WTC11 (cell line): ENCODE measurements at regions not wholly inside any gene's neighbourhood (a gene's known extent, or its start where the extent isn't known, plus 50 kb on each side); places are given as distances from the start of the nearest gene placed in this dataset.

Source experiments
- ATAC-seq: fragments of 200-7000 bp; cut with Tn5 transposase; 2 replicates; pipeline ENCODE4 v1.10.0; 2021; ENCODE audit warnings: mild to moderate bottlenecking, moderate library complexity
- CTCF ChIA-PET: fragments of 300-600 bp; sonication (Branson Sonifier 250); formaldehyde crosslinking; loops from one replicate; lab custom pipeline; 2021; ENCODE audit warnings: antibody characterized with exemption; lab: Charles Lee
- POLR2A ChIA-PET: fragments of 350-600 bp; sonication (Branson Sonifier 250); formaldehyde crosslinking; loops from one replicate; lab custom pipeline; 2021; ENCODE audit warnings: antibody characterized with exemption; lab: Charles Lee
- DNase-seq: peaks from one replicate; pipeline ENCODE4 v3.0.0; 2021; ENCODE audit warnings: low spot score
- H3K27ac Mint-ChIP-seq: 2 replicates; pipeline ENCODE4 v1.8.0; 2021; ENCODE audit warnings: mixed read lengths
- H3K27me3 Mint-ChIP-seq: 2 replicates; pipeline ENCODE4 v1.8.0; 2021; ENCODE audit warnings: low read depth, mild to moderate bottlenecking, moderate library complexity, mixed read lengths
- H3K36me3 Mint-ChIP-seq: 2 replicates; pipeline ENCODE4 v1.8.0; 2021; ENCODE audit warnings: mixed read lengths
- H3K4me1 Mint-ChIP-seq: 2 replicates; pipeline ENCODE4 v1.8.0; 2022; ENCODE audit warnings: mixed read lengths
- H3K4me3 Mint-ChIP-seq: 2 replicates; pipeline ENCODE4 v1.8.0; 2021; ENCODE audit warnings: mild to moderate bottlenecking, moderate library complexity, mixed read lengths
- H3K9me3 Mint-ChIP-seq: 2 replicates; pipeline ENCODE4 v1.8.0; 2021; ENCODE audit warnings: mixed read lengths
- ATF2 ChIP-seq: sonication (generic); formaldehyde crosslinking; IDR thresholded peaks from 2 replicates; pipeline ENCODE4 v1.8.1; 2022; ENCODE audit warnings: low read depth, missing genetic modification reagents, borderline replicate concordance
- CREB1 ChIP-seq: sonication (generic); formaldehyde crosslinking; IDR thresholded peaks from 2 replicates; pipeline ENCODE4 v1.8.0; 2023; ENCODE audit warnings: mild to moderate bottlenecking, missing genetic modification reagents
- CREM ChIP-seq: sonication (generic); formaldehyde crosslinking; IDR thresholded peaks from 2 replicates; pipeline ENCODE4 v1.8.1; 2022; ENCODE audit warnings: mild to moderate bottlenecking, missing genetic modification reagents, moderate library complexity
- E2F5 ChIP-seq: sonication (generic); formaldehyde crosslinking; IDR thresholded peaks from 2 replicates; pipeline ENCODE4 v1.8.1; 2022; ENCODE audit warnings: mild to moderate bottlenecking, moderate library complexity, missing genetic modification reagents
- ESRRA ChIP-seq: sonication (generic); formaldehyde crosslinking; IDR thresholded peaks from 2 replicates; pipeline ENCODE4 v1.8.1; 2022; ENCODE audit warnings: mild to moderate bottlenecking, missing genetic modification reagents, borderline replicate concordance
- FOXK1 ChIP-seq: sonication (generic); formaldehyde crosslinking; IDR thresholded peaks from 2 replicates; pipeline ENCODE4 v1.8.0; 2022; ENCODE audit warnings: mild to moderate bottlenecking, moderate library complexity, missing genetic modification reagents
- GABPB1 ChIP-seq: sonication (generic); formaldehyde crosslinking; IDR thresholded peaks from 2 replicates; pipeline ENCODE4 v1.8.1; 2023; ENCODE audit warnings: mild to moderate bottlenecking, missing genetic modification reagents
- GTF2I ChIP-seq: fragments of 250-450 bp; sonication (Bioruptor Pico); conservative IDR thresholded peaks from 2 replicates; pipeline ENCODE4 v1.4.0; 2021; ENCODE audit warnings: mild to moderate bottlenecking
- HMGXB4 ChIP-seq: sonication (generic); formaldehyde crosslinking; IDR thresholded peaks from 2 replicates; pipeline ENCODE4 v1.8.1; 2023; ENCODE audit warnings: mild to moderate bottlenecking, moderate library complexity, missing genetic modification reagents
- MXD4 ChIP-seq: fragments of 250-450 bp; sonication (Bioruptor Pico); IDR thresholded peaks from 2 replicates; pipeline ENCODE4 v1.8.0; 2021; ENCODE audit warnings: mild to moderate bottlenecking, moderate library complexity, borderline replicate concordance
- OVOL2 ChIP-seq: fragments of 250-450 bp; sonication (Bioruptor Pico); IDR thresholded peaks from 2 replicates; pipeline ENCODE4 v1.9.0; 2021; ENCODE audit warnings: mild to moderate bottlenecking, borderline replicate concordance
- RORB ChIP-seq: fragments of 250-450 bp; sonication (Bioruptor Pico); IDR thresholded peaks from 2 replicates; pipeline ENCODE4 v1.9.0; 2021; ENCODE audit warnings: mild to moderate bottlenecking
- SMAD4 ChIP-seq: sonication (generic); formaldehyde crosslinking; IDR thresholded peaks from 2 replicates; pipeline ENCODE4 v1.8.0; 2022; ENCODE audit warnings: mild to moderate bottlenecking, missing genetic modification reagents
- STAT6 ChIP-seq: sonication (generic); formaldehyde crosslinking; conservative IDR thresholded peaks from 2 replicates; pipeline ENCODE4 v1.8.1; 2023; ENCODE audit warnings: mild to moderate bottlenecking, low read depth, missing genetic modification reagents, moderate library complexity
- USF2 ChIP-seq: sonication (generic); formaldehyde crosslinking; IDR thresholded peaks from 2 replicates; pipeline ENCODE4 v1.8.1; 2023; ENCODE audit warnings: mild to moderate bottlenecking, missing genetic modification reagents, moderate library complexity
- ZMAT4 ChIP-seq: fragments of 250-450 bp; sonication (Bioruptor Pico); IDR thresholded peaks from 2 replicates; pipeline ENCODE4 v1.9.0; 2021; ENCODE audit warnings: mild to moderate bottlenecking
- ZNF219 ChIP-seq: sonication (generic); formaldehyde crosslinking; IDR thresholded peaks from 2 replicates; pipeline ENCODE4 v1.8.0; 2023; ENCODE audit warnings: missing genetic modification reagents, mild to moderate bottlenecking, borderline replicate concordance
- ZNF317 ChIP-seq: sonication (generic); formaldehyde crosslinking; IDR thresholded peaks from 2 replicates; pipeline ENCODE4 v1.8.1; 2023; ENCODE audit warnings: low read depth, mild to moderate bottlenecking, moderate library complexity, missing genetic modification reagents, borderline replicate concordance
- ZNF532 ChIP-seq: fragments of 250-450 bp; sonication (Bioruptor Pico); IDR thresholded peaks from 2 replicates; pipeline ENCODE4 v1.9.0; 2021; ENCODE audit warnings: mild to moderate bottlenecking, borderline replicate concordance

GRCh38 chr7:118606602-118607001 is 382.1 kb downstream of the ANKRD7 start:
- Mint-ChIP-seq H3K4me3 (no peak overlapping the region), H3K9me3 (peaks cover 11% of the 10 kb centered on the region; the same call in 1 of the 2 replicates), H3K27ac (no peak overlapping the region), H3K27me3 (no peaks in the 10 kb centered on the region), H3K36me3 (no peaks in the 10 kb centered on the region), H3K4me1 (no peaks in the 10 kb centered on the region)
- ATAC-seq (no peak), DNase-seq (no peak)
- POLR2A ChIA-PET, result no interaction called here
- CTCF ChIA-PET, result no interaction called here
- no peak for TF ChIP-seq SMAD4 (CRISPR knock-in tag)
- TF ChIP-seq RORB, result no peak
- TF ChIP-seq STAT6, result no peak
- no peak for TF ChIP-seq ZNF219 (CRISPR knock-in tag)
- TF ChIP-seq E2F5 (CRISPR knock-in tag), result no peak
- TF ChIP-seq MXD4 (CRISPR knock-in tag), result no peak
- no peak for TF ChIP-seq ZNF317
- TF ChIP-seq USF2, result no peak
- TF ChIP-seq GTF2I (CRISPR knock-in tag), result no peak
- no peak for TF ChIP-seq FOXK1
- no peak for TF ChIP-seq ESRRA (CRISPR knock-in tag)
- no peak for TF ChIP-seq ATF2 (CRISPR knock-in tag)
- no peak for TF ChIP-seq CREB1
- TF ChIP-seq OVOL2, result no peak
- TF ChIP-seq ZMAT4 (CRISPR knock-in tag), result no peak

- Mint-ChIP-seq H3K27me3 (no peaks in the 10 kb centered on the region), H3K27ac (no peak overlapping the region), H3K4me3 (no peak overlapping the region), H3K4me1 (no peaks in the 10 kb centered on the region), H3K36me3 (no peaks in the 10 kb centered on the region), H3K9me3 (peaks cover 11% of the 10 kb centered on the region; the same call in 1 of the 2 replicates)
- ChIA-PET CTCF (no interaction called here), POLR2A (no interaction called here)
- ATAC-seq (no peak), DNase-seq (no peak)
- no peak for TF ChIP-seq CREM (CRISPR knock-in tag)
These were observed 384.7 kb downstream of the ANKRD7 start for GRCh38 chr7:118609207-118609606.

- Mint-ChIP-seq H3K27ac (no peak overlapping the region), H3K27me3 (no peaks in the 10 kb centered on the region), H3K4me3 (no peak overlapping the region), H3K9me3 (0 out of 2 replicates have a peak, but pooled peaks cover 3% of the 10 kb centered on the region), H3K4me1 (no peaks in the 10 kb centered on the region; the same call in 1 of the 2 replicates), H3K36me3 (no peaks in the 10 kb centered on the region)
- POLR2A ChIA-PET, result no interaction called here
- no peak for DNase-seq
- CTCF ChIA-PET, result no interaction called here
- no peak for ATAC-seq
- TF ChIP-seq GABPB1 (CRISPR knock-in tag), result no peak
- no peak for TF ChIP-seq ZNF532 (CRISPR knock-in tag)
- no peak for TF ChIP-seq HMGXB4 (CRISPR knock-in tag)
These were observed 391.2 kb downstream of the ANKRD7 start for GRCh38 chr7:118615681-118616080.
